Lower lobe of right lung (tissue), 2 donors: ENCODE measurements at regions not wholly inside any gene's neighbourhood (a gene's known extent, or its start where the extent isn't known, plus 50 kb on each side); places are given as distances from the start of the nearest gene placed in this dataset.

Experiments used
- ATAC-seq, 2 donors: fragments of 200-7000 bp; cut with Tn5 transposase; one replicate each; pipeline ENCODE4 v1.9.1; 2020 to 2022; ENCODE audit warnings: mild to moderate bottlenecking in 2 of 2, moderate library complexity in 2 of 2
- DNase-seq: peaks from one replicate; pipeline ENCODE4 v3.0.0-alpha.2; 2020
- H3K27ac ChIP-seq: fragments of 200-600 bp; one replicate; pipeline ENCODE4 v1.8.0; 2022
- H3K27me3 ChIP-seq: fragments of 200-600 bp; one replicate; pipeline ENCODE4 v1.8.0; 2022; ENCODE audit warnings: low read depth
- H3K36me3 ChIP-seq: fragments of 200-600 bp; one replicate; pipeline ENCODE4 v1.8.0; 2022; ENCODE audit warnings: mild to moderate bottlenecking
- H3K4me1 ChIP-seq: fragments of 200-600 bp; one replicate; pipeline ENCODE4 v1.8.0; 2022
- H3K4me3 ChIP-seq: fragments of 200-600 bp; one replicate; pipeline ENCODE4 v1.8.0; 2022; ENCODE audit warnings: mild to moderate bottlenecking
- H3K9me3 ChIP-seq: fragments of 200-600 bp; one replicate; pipeline ENCODE4 v1.8.0; 2022
- CTCF ChIP-seq: fragments of 200-600 bp; IDR thresholded peaks from one replicate; pipeline ENCODE4 v1.8.0; 2022; ENCODE audit warnings: antibody characterized with exemption, mild to moderate bottlenecking
- intact Hi-C: fragments of 100-400 bp; cut with DNase I; formaldehyde crosslinking; loops from one replicate; pipeline ENCODE4 v1.11.0; 2022
- donor health status: DM: no; HTN: yes; CAD: no; lungs with severe emphysema.

- intact Hi-C loops: no loop called here
- no peak overlapping the region for H3K27ac ChIP-seq
- no peaks in the 10 kb centered on the region for H3K4me1 ChIP-seq
Measured at GRCh38 chr2:217656316-217656715, 346.5 kb downstream of the TNS1 start.

GRCh38 chr2:217655651-217656050 is 347.1 kb downstream of the TNS1 start:
- no peak for TF ChIP-seq CTCF
- H3K4me3 ChIP-seq: no peak overlapping the region
- intact Hi-C loops: no loop called here
- no peaks in the 10 kb centered on the region for H3K9me3 ChIP-seq
- no peaks in the 10 kb centered on the region for H3K4me1 ChIP-seq
- no peak overlapping the region for H3K27ac ChIP-seq
- H3K27me3 ChIP-seq: no peaks in the 10 kb centered on the region
- H3K36me3 ChIP-seq: no peaks in the 10 kb centered on the region
- ATAC-seq: peak in 1 of 2 donors; percentile 24
- no peak for DNase-seq

More at GRCh38 chr2:217656316-217656715, 346.5 kb downstream of the TNS1 start:
- Histone ChIP-seq H3K27me3 (no peaks in the 10 kb centered on the region), H3K9me3 (no peaks in the 10 kb centered on the region), H3K36me3 (no peaks in the 10 kb centered on the region), H3K4me3 (no peak overlapping the region)
- ATAC-seq (no peak), DNase-seq (no peak)
- no peak for TF ChIP-seq CTCF

- no peaks in the 10 kb centered on the region for H3K36me3 ChIP-seq
- DNase-seq (no peak), ATAC-seq (no peak)
- H3K4me3 ChIP-seq: no peak overlapping the region
- H3K4me1 ChIP-seq: no peaks in the 10 kb centered on the region
- H3K27me3 ChIP-seq: no peaks in the 10 kb centered on the region
- H3K27ac ChIP-seq: no peak overlapping the region
- no peak for TF ChIP-seq CTCF
- intact Hi-C loops: no loop called here
- no peaks in the 10 kb centered on the region for H3K9me3 ChIP-seq
Measured at GRCh38 chr2:217654168-217654567, 348.6 kb downstream of the TNS1 start.

GRCh38 chr2:217652761-217653639 is 349.8 kb downstream of the TNS1 start:
- DNase-seq: peak; percentile 61
- Histone ChIP-seq H3K4me3 (no peak overlapping the region), H3K9me3 (no peaks in the 10 kb centered on the region), H3K27me3 (no peaks in the 10 kb centered on the region), H3K27ac (no peak overlapping the region), H3K36me3 (no peaks in the 10 kb centered on the region), H3K4me1 (no peaks in the 10 kb centered on the region)
- intact Hi-C loops: no loop called here
- peak; percentile 65 to 86 for ATAC-seq
- TF ChIP-seq CTCF: no peak

- intact Hi-C loops: no loop called here
Measured at GRCh38 chr2:217650716-217651360, 352.0 kb downstream of the TNS1 start.

More at GRCh38 chr2:217650716-217651360, 352.0 kb downstream of the TNS1 start:
- no peak overlapping the region for H3K27ac ChIP-seq
- no peaks in the 10 kb centered on the region for H3K27me3 ChIP-seq
- H3K9me3 ChIP-seq: no peaks in the 10 kb centered on the region
- ATAC-seq (peak; percentile 81 to 87), DNase-seq (no peak)
- H3K4me1 ChIP-seq: no peaks in the 10 kb centered on the region
- H3K4me3 ChIP-seq: no peak overlapping the region
- peak; percentile 66 for TF ChIP-seq CTCF
- H3K36me3 ChIP-seq: no peaks in the 10 kb centered on the region
